LNCAP (cell line): ENCODE measurements at regions not wholly inside any gene's neighbourhood (a gene's known extent, or its start where the extent isn't known, plus 50 kb on each side); places are given as distances from the start of the nearest gene placed in this dataset.

ENCODE experiments used
- TF ChIP-seq, protein P1 (sequence below): fragments of 450-650 bp; IDR thresholded peaks from 2 replicates; pipeline ENCODE4 v1.5.1; 2017; ENCODE audit warnings: mild to moderate bottlenecking

DNA sequence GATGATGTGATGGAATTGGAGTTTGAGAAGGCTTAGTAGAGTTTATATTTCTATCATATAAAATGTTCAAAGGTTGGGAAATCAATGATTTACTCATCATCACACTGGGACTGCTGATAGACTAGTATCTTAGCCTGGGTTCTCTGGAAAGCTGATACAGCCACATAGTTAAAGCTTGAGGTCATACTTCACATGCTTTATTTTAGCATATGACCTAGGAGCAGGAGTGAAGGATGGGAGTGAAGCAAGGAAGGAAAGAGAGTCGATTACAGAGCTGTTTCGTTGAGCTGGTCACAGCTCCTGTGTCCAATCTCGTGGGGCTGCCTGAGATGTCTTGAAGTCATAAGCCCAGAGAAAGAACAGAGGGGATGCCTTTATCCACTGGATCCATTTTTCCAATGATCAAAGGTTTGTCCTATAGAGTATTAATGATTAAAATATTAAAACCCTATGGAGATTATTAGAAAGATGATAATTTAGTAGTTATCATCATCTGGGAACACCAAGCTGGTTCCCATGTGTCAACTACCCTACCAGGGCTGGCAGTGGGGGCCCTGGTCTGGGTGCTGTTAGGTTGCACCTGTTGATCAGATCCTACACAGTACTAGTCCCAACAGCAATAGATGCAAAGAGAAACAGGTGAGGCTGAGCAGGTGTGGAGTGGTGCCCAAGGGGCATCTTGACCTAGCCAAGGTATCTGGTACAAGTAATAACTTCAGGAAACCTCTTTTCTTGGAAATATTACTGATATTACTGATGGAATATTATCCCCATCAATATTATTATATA, 77.8 kb downstream of the BAMBI start:
- TF ChIP-seq, protein P1, sequence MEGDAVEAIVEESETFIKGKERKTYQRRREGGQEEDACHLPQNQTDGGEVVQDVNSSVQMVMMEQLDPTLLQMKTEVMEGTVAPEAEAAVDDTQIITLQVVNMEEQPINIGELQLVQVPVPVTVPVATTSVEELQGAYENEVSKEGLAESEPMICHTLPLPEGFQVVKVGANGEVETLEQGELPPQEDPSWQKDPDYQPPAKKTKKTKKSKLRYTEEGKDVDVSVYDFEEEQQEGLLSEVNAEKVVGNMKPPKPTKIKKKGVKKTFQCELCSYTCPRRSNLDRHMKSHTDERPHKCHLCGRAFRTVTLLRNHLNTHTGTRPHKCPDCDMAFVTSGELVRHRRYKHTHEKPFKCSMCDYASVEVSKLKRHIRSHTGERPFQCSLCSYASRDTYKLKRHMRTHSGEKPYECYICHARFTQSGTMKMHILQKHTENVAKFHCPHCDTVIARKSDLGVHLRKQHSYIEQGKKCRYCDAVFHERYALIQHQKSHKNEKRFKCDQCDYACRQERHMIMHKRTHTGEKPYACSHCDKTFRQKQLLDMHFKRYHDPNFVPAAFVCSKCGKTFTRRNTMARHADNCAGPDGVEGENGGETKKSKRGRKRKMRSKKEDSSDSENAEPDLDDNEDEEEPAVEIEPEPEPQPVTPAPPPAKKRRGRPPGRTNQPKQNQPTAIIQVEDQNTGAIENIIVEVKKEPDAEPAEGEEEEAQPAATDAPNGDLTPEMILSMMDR = no peak

DNA sequence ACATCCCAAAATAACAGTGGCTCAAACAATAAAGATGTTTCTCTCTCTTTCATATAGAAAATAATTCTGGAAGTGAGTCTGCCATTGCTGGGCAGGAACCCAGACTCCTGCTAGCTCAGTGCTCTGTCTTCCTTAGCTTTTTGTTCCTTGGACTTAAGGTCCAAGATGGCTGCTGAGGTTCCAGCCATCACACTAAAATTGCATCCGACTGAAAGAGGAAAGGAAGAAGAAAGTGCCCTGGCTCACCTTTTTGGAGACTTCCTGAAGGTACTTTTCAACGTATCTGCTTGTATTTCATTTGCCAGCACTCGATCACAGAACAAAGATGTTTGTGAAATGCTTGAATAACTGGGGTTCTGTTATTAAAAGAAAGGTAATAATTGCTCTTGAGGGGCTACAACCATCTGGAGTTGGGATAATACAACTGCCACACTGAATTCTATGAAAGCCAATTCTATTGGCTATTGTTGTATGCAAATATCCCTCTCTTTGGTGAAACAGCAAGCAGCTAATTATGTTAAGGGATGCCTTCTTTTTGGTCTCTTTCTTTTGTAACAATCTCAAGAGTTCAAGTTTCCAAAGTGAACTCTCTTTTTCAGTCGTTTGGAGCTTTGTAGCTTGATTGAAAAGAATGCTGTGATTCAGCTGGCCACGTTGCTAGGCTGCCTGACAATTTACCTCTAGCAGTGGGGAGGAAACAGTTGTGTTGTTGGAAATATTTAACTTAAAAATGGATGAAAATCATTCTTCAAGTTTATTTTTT, 83.9 kb downstream of the BAMBI start:
- TF ChIP-seq, protein P1 = no peak

DNA sequence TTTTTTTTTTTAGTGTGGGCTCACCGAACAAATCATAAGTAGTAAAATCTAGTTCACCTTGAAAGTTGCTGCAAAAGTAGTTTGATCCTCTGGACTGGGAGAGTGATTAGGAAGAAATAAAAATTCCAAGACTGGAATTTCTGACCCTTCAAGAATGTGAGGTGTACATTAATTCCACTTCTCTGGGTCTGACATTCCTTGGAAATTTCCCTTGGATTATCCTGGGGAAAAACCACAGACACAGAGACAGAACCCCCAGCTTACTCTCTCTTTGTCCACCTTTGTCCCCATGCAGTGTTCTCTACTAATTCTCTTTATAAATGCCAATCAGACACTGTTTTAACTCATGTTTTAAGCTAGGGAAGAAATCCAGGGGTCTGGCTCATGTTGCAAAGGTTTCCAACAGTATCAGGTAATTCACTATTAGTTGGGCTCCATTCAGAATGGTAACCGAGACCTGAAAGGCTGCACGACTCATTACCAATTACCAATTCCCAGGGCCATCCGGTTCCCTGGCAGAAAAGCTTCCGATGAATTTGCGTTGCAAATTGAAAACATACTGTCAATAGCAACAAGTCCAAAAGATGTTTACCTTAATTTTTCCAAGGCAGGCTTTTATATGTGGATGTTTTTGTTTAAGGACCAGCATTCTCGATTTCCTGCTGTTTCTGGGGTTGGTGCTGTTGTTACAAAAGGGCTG, 86.3 kb downstream of the BAMBI start:
- TF ChIP-seq, protein P1 = no peak

DNA sequence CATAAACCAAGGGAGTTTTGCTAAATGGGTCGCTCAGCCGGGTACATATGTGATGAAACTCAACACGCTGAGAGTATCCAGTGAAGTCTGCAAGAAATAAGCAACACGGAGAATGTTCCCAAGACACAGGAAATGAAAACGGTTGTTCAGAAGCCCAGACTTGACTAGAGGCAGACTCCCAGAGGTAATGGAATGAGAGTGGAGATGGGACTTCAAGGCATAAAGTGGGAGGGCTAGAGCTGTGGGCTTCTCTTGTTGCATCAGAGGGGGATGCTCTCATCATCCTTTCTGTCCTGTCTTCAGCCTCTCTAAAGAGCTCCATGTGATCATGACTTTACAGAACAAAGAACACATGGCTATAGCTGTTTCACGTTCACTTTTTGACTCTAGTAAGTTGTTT, 88.3 kb downstream of the BAMBI start:
- TF ChIP-seq, protein P1 = no peak

DNA sequence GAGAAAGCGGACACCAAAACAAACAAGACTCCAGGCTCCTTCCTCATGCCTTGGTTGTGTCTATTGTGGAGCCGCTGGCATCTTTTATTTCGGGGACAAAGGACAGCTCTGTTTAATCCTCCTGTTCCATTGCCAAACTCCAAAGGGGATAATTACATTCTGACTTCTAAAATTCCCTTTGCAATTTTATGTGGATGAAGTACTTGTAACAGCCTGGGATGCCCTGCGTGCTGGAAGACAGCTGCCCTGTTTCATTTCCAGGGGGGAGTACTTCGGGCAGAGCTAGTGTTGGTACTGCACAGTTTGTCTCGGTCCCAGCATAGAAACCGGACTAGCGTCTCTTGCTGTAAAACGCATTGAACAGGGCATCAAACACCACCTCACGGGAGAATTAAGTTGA, 90.9 kb downstream of the BAMBI start:
- TF ChIP-seq, protein P1 = no peak

DNA sequence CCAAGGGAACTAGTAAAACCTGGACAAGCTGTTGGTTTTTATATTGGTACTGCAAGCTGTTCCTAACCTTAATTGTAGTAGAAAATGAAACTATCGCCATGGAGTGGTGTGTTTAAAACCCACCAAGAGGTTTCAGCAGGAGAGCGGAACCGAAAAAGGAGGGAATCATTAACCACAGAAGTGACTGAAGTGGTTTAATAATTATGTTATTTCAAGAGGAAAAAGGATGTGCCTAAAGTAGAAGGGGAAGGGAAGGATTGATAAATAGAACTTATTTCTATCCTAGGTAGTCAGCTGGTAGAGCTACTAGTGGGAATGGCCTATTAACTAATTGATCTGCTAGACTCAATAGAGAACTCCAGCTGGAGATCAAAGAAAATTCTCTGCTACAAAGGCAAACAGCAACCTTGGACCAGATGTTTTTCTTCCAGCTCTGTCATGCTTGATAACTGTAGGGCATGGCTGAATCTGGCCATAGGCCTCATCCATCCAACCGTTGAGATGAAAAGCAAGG, 91.8 kb downstream of the BAMBI start:
- TF ChIP-seq, protein P1 = no peak
